GM23338 (cell line): ENCODE measurements at regions not wholly inside any gene's neighbourhood (a gene's known extent, or its start where the extent isn't known, plus 50 kb on each side); places are given as distances from the start of the nearest gene placed in this dataset.

ENCODE experiments used
- CREB1 ChIP-seq: fragments of 250-450 bp; sonication (Bioruptor Pico); IDR thresholded peaks from 2 replicates; pipeline ENCODE4 v1.5.0; 2020; ENCODE audit warnings: low read depth, mild to moderate bottlenecking, moderate library complexity
- EZH2phosphoT487 ChIP-seq: fragments of 200-600 bp; sonication (generic); IDR thresholded peaks from one replicate; pipeline ENCODE4 v1.8.1; 2018; ENCODE audit warnings: antibody characterized with exemption; ENCODE audit not compliant: unreplicated experiment
- POLR2AphosphoS5 ChIP-seq: IDR thresholded peaks from 2 replicates; pipeline ENCODE4 v1.6.1; 2016; ENCODE audit warnings: antibody characterized with exemption, low read depth
- REST ChIP-seq: IDR thresholded peaks from one replicate; pipeline ENCODE4 v1.6.1; 2018; ENCODE audit warnings: antibody characterized with exemption; ENCODE audit not compliant: unreplicated experiment
- STAT1 ChIP-seq: IDR thresholded peaks from one replicate; pipeline ENCODE4 v1.6.1; 2016; ENCODE audit warnings: antibody characterized with exemption; ENCODE audit not compliant: unreplicated experiment
- TF ChIP-seq, protein P1 (sequence below): fragments of 250-450 bp; sonication (Bioruptor Pico); IDR thresholded peaks from 2 replicates; pipeline ENCODE4 v1.5.0; 2020; ENCODE audit warnings: mild to moderate bottlenecking, moderate library complexity
- TF ChIP-seq, protein P2 (sequence below): IDR thresholded peaks from 2 replicates; pipeline ENCODE4 v1.6.1; 2016; ENCODE audit warnings: antibody characterized with exemption

DNA sequence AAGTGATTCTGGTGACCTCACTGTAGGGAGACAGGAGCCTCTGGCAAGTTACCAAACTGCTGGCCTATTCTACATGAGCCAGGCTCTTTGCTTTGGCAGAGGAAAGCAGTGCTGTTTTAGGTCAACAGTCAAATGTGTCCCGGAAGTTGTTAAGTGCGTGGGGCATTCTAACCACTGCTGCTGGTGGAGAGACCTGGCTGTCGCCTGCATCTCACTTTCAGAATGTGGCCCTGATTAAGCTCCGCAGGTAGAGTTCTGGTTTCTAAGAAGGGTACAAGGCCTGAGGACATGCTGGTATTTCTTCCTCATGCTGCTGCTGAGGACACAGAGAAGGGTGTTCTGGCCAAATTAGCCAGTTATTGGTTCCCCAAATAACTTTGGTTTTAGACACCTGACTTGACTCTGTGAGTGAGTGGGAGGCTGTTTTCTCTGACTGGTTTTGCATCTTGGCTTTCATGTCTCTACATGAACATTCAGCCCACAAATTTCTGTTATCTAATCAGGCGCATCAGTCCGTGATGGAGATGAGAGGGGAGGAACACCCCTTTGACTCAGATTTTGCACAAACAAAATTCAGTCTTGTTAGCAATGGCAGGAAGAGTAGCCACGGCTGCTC lies 120.8 kb downstream of the LMO4 start (continued):
- TF ChIP-seq, protein P1, sequence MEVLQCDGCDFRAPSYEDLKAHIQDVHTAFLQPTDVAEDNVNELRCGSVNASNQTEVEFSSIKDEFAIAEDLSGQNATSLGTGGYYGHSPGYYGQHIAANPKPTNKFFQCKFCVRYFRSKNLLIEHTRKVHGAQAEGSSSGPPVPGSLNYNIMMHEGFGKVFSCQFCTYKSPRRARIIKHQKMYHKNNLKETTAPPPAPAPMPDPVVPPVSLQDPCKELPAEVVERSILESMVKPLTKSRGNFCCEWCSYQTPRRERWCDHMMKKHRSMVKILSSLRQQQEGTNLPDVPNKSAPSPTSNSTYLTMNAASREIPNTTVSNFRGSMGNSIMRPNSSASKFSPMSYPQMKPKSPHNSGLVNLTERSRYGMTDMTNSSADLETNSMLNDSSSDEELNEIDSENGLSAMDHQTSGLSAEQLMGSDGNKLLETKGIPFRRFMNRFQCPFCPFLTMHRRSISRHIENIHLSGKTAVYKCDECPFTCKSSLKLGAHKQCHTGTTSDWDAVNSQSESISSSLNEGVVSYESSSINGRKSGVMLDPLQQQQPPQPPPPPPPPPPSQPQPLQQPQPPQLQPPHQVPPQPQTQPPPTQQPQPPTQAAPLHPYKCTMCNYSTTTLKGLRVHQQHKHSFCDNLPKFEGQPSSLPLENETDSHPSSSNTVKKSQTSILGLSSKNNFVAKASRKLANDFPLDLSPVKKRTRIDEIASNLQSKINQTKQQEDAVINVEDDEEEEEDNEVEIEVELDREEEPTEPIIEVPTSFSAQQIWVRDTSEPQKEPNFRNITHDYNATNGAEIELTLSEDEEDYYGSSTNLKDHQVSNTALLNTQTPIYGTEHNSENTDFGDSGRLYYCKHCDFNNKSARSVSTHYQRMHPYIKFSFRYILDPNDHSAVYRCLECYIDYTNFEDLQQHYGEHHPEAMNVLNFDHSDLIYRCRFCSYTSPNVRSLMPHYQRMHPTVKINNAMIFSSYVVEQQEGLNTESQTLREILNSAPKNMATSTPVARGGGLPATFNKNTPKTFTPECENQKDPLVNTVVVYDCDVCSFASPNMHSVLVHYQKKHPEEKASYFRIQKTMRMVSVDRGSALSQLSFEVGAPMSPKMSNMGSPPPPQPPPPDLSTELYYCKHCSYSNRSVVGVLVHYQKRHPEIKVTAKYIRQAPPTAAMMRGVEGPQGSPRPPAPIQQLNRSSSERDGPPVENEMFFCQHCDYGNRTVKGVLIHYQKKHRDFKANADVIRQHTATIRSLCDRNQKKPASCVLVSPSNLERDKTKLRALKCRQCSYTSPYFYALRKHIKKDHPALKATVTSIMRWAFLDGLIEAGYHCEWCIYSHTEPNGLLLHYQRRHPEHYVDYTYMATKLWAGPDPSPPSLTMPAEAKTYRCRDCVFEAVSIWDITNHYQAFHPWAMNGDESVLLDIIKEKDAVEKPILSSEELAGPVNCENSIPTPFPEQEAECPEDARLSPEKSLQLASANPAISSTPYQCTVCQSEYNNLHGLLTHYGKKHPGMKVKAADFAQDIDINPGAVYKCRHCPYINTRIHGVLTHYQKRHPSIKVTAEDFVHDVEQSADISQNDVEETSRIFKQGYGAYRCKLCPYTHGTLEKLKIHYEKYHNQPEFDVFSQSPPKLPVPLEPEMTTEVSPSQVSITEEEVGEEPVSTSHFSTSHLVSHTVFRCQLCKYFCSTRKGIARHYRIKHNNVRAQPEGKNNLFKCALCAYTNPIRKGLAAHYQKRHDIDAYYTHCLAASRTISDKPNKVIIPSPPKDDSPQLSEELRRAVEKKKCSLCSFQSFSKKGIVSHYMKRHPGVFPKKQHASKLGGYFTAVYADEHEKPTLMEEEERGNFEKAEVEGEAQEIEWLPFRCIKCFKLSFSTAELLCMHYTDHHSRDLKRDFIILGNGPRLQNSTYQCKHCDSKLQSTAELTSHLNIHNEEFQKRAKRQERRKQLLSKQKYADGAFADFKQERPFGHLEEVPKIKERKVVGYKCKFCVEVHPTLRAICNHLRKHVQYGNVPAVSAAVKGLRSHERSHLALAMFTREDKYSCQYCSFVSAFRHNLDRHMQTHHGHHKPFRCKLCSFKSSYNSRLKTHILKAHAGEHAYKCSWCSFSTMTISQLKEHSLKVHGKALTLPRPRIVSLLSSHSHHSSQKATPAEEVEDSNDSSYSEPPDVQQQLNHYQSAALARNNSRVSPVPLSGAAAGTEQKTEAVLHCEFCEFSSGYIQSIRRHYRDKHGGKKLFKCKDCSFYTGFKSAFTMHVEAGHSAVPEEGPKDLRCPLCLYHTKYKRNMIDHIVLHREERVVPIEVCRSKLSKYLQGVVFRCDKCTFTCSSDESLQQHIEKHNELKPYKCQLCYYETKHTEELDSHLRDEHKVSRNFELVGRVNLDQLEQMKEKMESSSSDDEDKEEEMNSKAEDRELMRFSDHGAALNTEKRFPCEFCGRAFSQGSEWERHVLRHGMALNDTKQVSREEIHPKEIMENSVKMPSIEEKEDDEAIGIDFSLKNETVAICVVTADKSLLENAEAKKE, result no peak
- TF ChIP-seq, protein P2, sequence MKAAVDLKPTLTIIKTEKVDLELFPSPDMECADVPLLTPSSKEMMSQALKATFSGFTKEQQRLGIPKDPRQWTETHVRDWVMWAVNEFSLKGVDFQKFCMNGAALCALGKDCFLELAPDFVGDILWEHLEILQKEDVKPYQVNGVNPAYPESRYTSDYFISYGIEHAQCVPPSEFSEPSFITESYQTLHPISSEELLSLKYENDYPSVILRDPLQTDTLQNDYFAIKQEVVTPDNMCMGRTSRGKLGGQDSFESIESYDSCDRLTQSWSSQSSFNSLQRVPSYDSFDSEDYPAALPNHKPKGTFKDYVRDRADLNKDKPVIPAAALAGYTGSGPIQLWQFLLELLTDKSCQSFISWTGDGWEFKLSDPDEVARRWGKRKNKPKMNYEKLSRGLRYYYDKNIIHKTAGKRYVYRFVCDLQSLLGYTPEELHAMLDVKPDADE, result no peak
- TF ChIP-seq STAT1, result no peak
- no peak for TF ChIP-seq POLR2AphosphoS5
- TF ChIP-seq EZH2phosphoT487, result no peak
- TF ChIP-seq CREB1 (CRISPR knock-in tag), result no peak
- TF ChIP-seq REST, result no peak
